GM19452 (cell line): ENCODE measurements at regions not wholly inside any gene's neighbourhood (a gene's known extent, or its start where the extent isn't known, plus 50 kb on each side); places are given as distances from the start of the nearest gene placed in this dataset.

Experiments used
- ATAC-seq: cut with Tn5 transposase; IDR thresholded peaks from one replicate; pipeline ENCODE4 v1.9.1; 2021; ENCODE audit not compliant: unreplicated experiment

DNA sequence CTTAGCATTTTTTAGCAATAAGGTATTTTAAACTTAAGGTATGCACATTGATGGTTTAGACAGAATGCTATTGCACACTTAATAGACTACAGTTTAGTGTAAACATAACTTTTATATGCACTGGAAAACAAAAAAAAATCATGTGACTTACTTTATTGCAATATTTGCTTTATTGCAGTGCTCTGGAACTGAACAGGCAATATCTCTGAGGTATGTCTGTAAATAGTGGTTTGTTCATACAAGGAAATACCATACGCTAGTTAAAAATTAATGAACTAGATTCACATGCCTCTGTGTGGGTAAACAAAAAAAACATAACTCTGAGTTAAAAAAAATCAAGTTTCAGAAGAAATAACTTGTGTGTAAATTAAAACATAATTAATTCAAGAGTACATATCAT, 479.0 kb upstream of the MKI67 start:
- ATAC-seq, result no peak

DNA sequence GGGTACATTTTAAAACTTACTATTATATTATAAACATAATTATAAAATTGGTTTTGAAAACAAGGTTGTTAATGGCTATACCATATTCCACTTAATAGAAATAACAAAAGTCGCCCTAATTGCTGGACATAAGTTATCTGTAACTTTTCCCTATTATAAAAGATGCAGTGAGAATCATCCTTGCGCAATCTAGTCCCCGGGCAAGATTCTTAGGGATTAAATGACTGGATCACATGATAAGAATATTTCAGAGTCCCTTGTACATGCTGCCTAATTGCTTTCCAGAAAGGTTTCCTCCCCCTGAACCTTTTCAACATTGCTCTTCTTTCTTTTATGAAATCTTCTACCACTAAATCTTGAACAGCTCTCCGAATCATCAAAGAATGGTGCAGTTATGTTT, 479.8 kb upstream of the MKI67 start:
- ATAC-seq, result no peak

DNA sequence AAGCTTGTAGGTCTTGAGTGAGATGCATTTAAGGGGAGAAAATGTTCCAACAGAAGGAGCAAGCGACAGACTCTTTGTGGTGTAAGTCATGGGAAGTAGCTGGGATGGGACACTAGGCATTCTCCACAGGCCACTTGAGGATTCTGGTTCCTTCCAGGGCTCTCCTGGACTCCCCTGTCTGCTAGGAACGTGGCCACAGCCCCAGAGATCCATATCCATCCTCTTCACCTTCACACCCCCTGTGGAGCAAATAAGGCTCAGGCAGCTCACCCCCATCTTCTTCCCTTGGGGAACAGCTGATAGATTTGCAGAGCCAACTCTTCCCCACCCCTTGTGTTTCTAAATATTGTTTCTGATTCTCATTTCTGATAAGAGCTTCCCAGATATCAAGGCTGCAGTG, 482.6 kb upstream of the MKI67 start:
- no peak for ATAC-seq

DNA sequence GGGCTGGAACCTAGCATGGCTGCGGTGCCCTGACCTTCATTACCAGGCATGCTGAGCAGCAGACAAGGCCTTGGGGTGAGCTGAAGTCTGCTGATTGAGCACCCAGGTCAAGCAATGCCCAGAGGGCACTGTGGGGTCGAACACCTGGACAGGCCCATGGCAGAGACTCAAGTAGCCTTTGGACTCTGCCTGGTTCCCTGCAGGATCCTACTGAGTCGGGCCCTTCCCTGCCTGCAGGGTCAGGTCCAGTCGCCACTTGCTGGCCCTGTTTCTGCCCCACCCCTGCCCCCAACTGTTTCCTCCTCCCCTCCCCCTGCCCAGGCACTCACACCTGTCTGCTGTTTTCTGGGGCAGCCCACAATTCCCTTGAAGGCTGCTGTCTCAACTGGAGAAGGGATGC, 483.2 kb upstream of the MKI67 start:
- ATAC-seq, result no peak

DNA sequence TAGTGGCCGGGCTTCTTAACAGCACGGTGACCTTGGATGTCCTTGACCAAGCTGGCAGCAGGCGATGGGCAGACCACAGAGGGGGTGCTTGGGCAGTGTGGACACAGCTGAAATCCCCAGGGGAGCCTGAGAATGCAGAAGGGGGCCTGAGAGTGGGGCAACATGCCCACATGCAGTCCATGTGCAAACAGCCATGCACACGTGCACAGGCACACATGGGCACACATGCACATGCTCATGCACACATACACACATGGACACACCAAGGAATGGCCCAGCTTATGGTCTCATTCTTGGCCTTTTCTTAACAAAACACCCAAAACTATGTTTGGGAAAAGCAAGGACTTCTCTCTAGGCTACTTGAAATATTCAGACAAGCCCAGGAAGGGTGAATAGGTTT, 483.9 kb upstream of the MKI67 start:
- no peak for ATAC-seq

DNA sequence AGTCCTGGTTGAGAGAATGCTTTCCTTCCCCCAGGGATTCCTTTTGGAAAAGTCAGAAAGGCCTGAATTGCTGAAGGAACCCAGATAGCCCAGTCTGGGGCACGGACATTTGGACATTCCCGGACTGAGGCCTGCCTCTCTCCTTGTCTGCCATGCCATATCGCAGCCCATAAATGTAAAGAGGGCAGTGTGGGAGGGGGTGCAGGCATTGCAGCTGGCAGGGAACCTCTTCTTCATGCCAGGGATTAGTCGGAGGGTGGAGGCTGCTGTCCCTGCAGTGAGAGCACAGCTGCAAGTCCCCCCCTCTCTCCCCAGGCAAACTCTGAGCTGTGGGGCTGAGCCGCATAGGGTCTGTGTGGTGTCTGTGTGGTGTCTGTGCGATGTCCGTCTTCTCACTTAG, 486.0 kb upstream of the MKI67 start:
- no peak for ATAC-seq

DNA sequence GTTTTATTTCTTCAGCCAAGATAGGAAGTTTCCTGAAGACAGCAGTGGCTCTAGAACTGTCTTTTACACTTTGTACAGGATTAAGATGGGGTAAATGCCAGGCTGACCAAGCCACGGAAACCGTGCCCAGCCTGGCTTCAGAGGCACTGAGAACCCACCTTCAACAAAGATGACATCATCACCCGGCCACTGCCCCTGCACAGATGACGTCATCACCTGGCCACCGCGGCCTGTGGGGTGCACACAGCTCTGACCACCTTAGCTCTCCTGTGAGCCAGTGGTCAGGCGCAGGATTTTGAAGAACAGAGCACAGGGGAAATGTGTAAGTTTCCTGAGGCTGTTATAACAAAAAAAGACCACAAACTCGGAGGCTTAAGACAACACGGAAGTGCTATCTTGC, 486.4 kb upstream of the MKI67 start:
- no peak for ATAC-seq

DNA sequence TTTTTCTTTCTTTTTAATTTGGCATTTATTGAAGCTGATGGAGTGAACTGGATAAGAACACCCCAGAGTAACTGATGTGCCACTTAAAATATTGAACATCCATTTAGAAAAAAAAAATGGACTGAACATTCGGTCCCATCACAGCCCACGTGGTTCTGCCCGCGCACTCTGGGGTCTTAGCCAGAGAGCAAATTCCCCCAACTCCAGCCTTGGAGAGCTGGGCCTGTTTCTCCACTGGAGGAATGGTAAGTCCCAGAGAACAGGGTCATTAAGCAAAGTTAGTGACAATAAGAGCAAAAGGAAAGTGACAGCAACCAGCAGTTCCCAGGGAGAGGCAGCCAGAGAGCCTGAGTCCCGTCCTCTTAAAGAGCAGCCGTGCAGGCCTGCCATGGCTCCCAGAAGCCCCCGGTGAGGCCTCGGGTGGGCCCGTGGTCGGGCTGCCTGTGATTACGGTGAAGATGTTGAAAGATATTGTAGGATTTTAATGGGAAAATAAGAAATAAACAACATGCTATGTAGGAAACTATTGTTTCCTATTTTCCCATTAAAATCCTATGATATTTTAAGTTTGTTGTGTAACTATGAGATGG, 487.9 kb upstream of the MKI67 start:
- ATAC-seq, result no peak

DNA sequence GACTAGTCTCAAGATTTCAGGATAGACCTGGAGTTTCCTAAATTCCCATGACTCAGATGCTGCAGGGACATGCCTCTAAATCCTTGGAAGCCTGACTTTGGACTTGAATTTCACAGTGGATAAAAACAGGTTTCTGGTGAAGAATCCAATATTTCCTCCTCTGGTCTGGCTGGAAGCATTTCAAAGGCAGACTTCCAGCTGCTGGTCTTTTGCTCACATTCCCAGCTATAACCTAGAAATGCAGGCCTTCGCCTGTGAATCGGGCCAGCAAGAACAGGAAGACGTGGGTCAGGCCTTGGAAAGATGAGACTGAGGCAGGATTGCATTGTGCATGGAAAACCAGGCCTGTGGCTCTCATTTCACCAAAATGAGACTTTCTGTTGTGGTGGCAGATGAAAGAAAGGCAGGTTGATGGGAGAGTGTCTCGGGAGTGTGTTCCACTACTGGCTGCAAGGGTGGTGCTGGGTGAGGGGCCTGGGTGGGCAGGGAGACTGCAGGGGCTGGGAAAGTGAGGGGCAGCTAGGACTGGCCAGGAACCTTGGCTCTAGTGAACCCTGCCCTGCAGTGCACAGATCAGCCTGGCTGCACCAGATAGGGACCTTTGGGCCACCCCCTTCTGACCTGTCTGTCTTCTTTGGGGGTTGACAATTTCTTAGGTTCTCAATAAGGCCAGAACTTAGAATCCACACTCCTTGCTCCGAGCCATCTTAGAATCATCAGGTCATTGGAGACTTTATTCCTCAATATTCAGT, 488.8 kb upstream of the MKI67 start:
- ATAC-seq, result no peak

DNA sequence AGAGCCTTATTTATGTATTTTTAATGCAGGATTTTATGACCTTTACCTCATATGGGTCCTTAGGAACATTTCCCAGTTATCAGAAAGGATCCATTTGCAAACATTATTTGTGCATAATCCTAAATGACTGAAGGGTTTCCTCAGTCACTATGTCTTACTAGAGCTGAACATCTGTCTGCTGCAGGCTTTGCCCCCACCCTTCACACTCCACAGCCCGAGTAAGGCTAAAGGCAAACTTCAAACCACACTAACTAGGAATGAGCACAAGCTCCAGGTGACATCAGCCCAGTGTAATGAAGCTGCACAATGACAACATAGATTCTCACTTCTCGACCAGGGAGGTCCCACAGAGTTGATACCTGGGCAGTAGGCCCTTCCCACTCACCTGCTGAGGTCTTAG, 491.3 kb upstream of the MKI67 start:
- no peak for ATAC-seq

DNA sequence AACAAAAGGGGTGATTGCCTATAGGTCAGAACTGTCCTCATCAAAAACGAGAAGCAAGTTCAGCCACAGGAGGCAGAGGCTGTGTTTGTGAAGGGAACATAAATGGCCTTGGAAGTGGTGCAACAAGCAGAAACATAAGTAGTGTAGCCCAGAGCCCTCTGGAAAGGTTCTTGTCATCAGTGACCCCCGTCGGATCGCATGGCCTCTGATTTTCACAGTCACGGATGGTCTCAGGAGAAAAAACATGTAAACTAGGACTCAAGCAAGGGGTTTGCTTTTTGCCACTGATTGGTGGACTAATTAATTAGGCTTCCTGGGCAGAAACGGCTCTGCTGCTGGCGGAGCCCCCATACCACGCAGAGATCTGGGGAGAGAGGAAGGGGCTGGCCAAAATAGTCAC, 496.5 kb upstream of the MKI67 start:
- no peak for ATAC-seq

DNA sequence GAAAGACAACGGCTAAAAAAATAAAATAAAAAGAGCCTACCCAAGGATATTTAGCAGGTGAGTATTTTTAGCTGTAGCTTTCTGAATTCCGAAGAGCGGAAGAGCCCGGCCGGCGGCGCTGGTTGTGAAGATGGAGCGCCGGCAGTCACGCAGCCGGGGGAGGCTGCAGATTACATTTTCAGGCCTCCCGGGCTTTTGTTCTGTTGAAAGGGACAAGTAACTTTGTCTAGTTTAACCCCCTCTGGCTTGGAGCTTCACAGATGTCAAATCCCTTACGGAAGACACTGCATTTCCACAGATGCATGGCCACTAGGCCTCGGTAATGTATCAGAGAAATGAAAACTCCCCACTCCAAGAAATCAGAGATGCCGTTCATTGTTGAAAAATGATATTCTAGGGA, 497.6 kb upstream of the MKI67 start:
- no peak for ATAC-seq

DNA sequence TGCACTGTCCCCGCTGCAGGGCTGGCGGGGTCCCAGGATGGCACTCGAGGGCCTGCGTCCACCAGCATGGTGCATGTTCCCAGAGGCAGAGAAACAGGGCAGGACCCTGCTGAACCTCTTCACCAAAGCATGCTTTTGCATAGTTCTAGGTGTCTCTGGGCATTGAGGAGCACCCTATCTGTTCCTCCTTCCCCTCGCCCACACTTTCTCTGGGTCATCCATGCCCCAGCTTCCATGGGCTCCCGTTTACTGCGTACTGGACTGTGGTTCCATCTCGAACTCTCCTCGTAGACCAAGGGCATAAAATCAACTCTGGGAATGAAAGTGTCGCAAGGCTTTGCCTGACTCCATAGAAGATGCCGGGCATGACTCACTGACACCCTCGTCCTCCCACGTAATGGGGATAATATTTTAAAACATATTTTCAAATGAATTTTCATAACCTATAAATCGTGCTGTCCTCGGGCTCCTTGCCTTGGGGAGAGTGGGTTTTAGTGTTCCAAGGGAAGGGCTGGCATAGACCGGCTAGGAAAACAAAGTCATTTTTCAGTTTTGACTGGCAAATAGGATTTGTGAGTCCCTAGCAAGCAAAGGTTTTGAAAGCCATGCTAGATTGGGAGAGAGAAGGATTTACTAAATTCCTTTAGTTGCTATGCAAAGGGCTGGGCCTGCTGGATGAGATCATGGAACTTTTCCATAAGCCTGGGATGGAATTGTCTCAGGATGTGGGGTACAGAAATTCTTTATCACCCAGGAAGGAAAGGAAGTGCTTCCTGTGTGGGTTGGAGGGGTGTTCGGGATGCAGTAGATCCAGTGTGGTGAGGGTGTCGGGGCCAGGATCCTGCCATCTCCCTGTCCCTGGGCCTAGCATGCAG, 498.7 kb upstream of the MKI67 start:
- ATAC-seq, result no peak

DNA sequence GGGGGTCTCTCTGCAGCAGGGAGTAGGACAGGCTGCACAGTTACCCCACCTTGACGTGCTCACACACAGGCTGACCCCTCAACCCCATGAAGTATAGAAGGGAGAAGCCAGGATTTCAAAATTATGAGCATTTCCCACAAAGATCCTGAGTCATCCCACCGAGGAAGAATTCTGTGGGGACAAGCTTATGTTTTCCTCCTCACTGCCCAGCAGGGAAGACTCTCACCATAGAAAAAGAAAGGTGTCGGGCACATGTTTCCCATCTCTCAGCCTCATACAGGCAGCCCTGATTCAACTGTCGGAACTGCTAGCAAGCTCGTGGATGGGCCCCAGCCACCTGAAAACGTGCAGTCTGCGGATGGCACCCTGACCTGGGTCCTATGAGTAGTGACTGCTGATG, 499.7 kb upstream of the MKI67 start:
- ATAC-seq, result no peak

DNA sequence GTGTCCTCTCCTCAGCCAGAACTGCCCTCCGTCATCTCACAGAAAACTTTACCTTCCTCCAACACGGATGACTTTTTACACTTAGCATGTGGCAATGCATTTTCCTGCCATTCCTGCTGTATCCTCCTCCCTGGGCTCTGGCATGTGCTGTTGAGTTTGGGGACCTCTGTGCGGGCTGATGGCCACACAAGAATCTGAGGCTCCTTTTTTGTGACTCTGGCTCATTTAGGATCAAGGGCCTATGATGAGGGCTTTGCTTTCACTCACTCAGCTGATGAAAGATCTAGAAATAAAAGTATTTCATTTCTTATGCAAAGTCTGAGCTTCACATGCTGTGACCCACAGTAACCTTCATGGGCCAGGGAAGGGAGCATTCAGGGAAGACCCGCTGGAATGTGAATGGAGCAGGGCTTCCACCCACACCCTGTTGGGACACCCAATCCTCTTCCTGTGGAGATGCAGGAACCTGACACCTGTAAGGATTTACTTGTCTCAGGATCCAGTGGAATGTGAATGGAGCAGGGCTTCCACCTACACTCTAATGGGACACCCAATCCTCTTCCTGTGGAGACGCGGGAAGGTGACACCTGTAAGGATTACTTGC, 500.3 kb upstream of the MKI67 start:
- ATAC-seq, result no peak

DNA sequence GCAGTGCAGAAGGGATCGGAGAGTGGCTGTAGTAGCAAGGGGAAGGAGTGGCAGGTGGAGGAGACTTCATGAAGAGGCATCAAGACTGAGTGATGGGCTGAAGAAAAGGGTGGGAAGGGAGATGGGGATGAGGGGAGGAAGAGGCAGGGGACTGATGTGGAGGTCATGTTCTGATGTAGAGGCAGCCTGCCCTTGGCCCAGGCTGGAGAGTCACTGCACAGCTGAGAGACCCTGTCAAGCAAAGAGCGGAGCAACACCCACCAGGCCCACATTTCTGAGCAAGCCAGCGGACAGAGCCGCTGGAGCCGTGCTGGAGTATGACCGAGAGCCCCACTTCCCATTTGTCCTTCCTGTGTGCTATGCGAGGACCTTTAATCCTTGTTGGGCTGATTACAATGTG, 501.6 kb upstream of the MKI67 start:
- ATAC-seq, result no peak

DNA sequence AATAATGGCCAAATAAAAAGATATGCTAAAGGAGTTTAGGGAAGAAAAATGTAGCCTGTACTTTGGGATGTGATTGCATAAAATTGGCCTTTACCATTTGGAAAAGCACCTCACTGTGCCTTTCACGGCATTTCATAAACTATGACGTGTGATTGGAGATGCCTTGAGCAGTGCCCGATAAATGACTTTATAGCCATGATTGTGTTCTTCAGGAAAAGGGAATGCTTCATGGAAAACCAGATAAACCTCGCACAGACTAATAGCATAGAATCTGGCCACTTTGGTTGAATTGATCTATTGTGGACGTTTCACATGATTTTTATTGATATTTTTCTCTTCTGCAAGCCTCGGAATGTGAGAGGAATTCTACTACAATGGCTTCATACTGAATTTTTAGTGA, 502.0 kb upstream of the MKI67 start:
- no peak for ATAC-seq

DNA sequence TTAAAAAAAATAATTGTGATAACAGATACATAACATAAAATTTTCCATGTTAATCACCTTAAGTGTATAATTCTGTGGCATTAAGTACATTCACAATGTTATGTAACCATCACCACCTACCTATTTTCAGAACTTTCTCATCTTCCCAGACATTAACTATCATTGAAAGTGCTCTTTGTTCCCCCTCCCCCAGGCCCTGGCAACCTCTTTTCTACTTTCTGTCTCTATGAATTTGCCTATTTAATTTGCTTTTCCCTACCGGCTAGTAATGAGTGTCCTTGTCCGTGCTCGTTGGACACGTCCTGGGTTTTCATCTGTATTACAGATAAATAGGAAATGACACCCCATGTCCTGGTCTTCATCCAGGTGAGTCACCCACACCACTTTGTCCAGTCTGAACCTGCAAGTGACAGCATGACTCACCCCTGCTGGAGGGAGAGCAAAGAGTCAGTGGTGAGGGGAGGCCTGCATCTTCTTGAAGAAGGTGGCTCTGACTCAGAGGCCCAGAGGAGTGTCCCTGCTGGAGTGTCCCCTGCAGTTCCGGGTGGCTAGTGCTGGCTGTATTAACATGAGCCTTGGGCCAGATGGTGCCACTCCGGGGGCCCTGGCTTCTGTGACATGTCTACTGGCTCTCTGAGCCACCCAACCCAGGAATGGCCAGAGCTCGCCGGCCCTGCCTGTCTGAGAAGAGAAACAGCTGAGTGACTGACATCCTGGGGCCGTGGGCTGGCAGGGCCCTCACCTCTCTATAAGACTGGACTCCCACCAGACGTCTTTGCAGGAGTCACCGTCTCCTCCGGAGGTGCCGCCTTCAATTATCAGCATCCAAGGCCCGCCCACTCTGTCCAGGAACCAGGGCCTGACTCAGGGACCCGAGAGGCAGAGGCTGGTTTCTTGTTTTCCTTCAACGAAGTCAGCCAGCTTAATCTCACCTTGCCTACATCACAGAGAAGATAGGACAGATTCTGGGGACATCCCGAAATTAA, 503.2 kb upstream of the MKI67 start:
- no peak for ATAC-seq

DNA sequence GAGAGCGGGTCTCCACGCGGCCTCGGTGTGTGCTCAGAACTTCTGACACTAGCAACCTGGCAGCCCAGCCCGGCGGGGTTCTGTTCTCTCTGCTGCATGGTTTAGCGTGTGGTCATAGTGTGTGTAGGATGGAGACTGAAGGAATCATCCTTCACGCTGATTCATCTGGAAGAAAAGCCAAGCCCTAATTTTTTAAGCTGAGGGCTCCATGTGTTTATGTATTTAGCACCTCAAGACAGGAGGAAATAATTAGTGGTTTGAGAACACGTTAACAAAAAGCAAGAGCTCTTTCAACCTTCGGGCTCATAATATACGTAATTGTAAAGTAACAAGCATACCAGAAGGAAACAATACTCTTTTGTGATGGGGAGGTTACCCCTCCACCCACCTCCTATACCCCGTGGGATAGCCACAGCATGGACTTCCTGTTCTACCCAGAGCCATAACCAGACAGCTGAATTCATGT, 504.6 kb upstream of the MKI67 start:
- no peak for ATAC-seq

DNA sequence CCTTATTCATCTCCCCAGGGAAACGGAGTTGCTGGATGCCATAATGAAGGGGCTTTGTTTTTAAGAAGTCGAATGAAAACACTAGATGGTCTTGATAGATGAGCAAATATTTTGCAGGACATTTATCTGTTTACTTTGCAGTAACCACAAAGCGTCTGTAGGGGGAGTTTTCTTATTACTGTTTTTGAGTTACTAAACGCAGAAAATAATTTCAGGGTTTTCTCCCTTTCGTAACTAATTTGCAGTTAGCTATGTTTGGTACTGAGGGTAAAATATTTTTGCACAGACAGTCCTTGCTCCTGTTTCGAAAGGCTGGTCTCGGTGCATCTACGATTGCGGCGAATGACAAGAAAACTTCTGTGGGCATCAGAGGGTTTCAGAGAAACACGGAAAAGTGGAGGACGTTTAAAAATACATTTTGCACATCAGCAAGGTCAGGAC, 505.6 kb upstream of the MKI67 start:
- ATAC-seq, result no peak
